Mammary epithelial cell (primary cell): ENCODE measurements at regions not wholly inside any gene's neighbourhood (a gene's known extent, or its start where the extent isn't known, plus 50 kb on each side); places are given as distances from the start of the nearest gene placed in this dataset.
A peak's percentile ranks its signal among the peaks of the same experiment; 100 is the strongest.

ENCODE experiments used
- CTCF ChIP-seq, 2 donors: IDR thresholded peaks in 1 of 2; conservative IDR thresholded peaks in 1 of 2; 2 replicates each; pipeline ENCODE4 v1.5.1; 2011 to 2012; ENCODE audit warnings: inconsistent platforms in 2 of 2, low read length in 2 of 2, mild to moderate bottlenecking in 2 of 2, control low read depth in 1 of 2, low read depth in 1 of 2; ENCODE audit not compliant: insufficient read depth in 1 of 2; ENCODE audit errors: extremely low read depth in 1 of 2
- EZH2 ChIP-seq: IDR thresholded peaks from 2 replicates; pipeline ENCODE4 v1.6.1; 2012; ENCODE audit warnings: low read length, inconsistent platforms, borderline replicate concordance

DNA sequence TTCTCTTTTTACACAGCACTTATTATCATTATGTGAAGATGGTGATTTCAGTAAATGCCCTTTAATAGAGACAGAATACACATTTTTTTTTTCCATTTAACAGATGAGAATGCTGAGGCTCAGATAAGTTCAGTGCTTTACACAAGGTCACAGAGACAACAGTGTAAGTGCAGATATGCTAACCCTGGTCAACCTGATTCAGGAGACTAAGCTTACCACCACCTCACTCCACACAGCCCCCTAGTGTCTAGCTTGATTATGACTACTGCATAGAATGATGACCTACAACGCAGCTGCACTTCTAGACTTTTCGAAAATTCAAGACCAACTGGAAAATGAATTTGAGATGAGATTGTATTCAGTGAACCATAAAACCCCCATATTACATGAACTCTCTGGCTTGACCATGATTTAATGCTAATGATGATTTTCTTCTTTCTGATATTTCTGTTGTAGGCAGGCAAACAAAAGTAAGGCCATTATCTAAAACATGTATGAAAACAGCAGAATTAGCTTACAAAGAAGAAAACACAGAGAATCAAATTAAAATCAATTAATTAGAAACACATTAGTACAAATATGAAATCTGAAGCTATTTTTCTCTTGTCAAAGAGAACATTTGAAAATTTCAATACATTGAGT lies 212.1 kb upstream of the PHACTR1 start:
- TF ChIP-seq CTCF (conservative IDR thresholded peaks at IDR 0.05 in 1 of 2, IDR thresholded peaks at IDR 0.05 in 1 of 2; ENCODE audit: extremely low read depth in 1 of 2, insufficient read depth in 1 of 2, low read depth in 1 of 2, low read length in 2 of 2) (peak; percentile 54 to 81), EZH2 (no peak)
